ENCODE measurements at regions not wholly inside any gene's neighbourhood (a gene's known extent, or its start where the extent isn't known, plus 50 kb on each side); places are given as distances from the start of the nearest gene placed in this dataset.

GRCh38 chr4:62528874-62529273, 1328.7 kb downstream of the ADGRL3 start:
- TF ChIP-seq CTCF (conservative IDR thresholded peaks at IDR 0.05) = peak; percentile 31
- Histone ChIP-seq H3K27ac (ENCODE audit: low read depth, low read length) (no peak overlapping the region), H3K4me1 (ENCODE audit: control insufficient read depth, insufficient read depth, low read length) (peaks cover 14% of the 10 kb centered on the region), H3K27me3 (ENCODE audit: control insufficient read depth, insufficient read depth, low read length, poor library complexity, severe bottlenecking) (no peaks in the 10 kb centered on the region), H3K9ac (ENCODE audit: extremely low read depth, low read length, poor library complexity, severe bottlenecking) (peak overlapping the region; percentile 42), H3K9me3 (ENCODE audit: control insufficient read depth, low read length) (peaks cover 38% of the 10 kb centered on the region), H3K36me3 (ENCODE audit: control insufficient read depth, insufficient read depth, low read length) (no peaks in the 10 kb centered on the region), H3K4me3 (ENCODE audit: low read length) (peak overlapping the region; percentile 48)
- DNase-seq = no peak
- Mint-ChIP-seq H3K4me1 (peaks cover 30% of the 10 kb centered on the region), H3K27me3 (ENCODE audit: insufficient read depth) (peaks cover 10% of the 10 kb centered on the region), H3K4me3 (peak overlapping the region; percentile 6), H3K9me3 (peaks cover 35% of the 10 kb centered on the region), H3K27ac (peak overlapping the region; percentile 68), H3K36me3 (ENCODE audit: low read depth) (peaks cover 19% of the 10 kb centered on the region)
- 50 to 68% methylated on average over 2 of the region's 2 CpGs for WGBS, 2 experiments (ENCODE audit: insufficient coverage in 1 of 2, insufficient read length in 1 of 2)

GRCh38 chr4:62526671-62527070, 1326.5 kb downstream of the ADGRL3 start:
- H3K27me3 Mint-ChIP-seq (ENCODE audit: insufficient read depth) = peaks cover 10% of the 10 kb centered on the region
- no peak overlapping the region for H3K4me3 Mint-ChIP-seq
- H3K27me3 ChIP-seq (ENCODE audit: control insufficient read depth, insufficient read depth, low read length, poor library complexity, severe bottlenecking) = no peaks in the 10 kb centered on the region
- peaks cover 25% of the 10 kb centered on the region for H3K4me1 Mint-ChIP-seq
- H3K4me3 ChIP-seq (ENCODE audit: low read length) = peak overlapping the region; percentile 39
- peaks cover 53% of the 10 kb centered on the region for H3K9me3 ChIP-seq (ENCODE audit: control insufficient read depth, low read length)
- TF ChIP-seq CTCF (conservative IDR thresholded peaks at IDR 0.05) = no peak
- no peak for DNase-seq
- peaks cover 45% of the 10 kb centered on the region for H3K9me3 Mint-ChIP-seq
- H3K27ac ChIP-seq (ENCODE audit: low read depth, low read length) = no peak overlapping the region
- H3K36me3 Mint-ChIP-seq (ENCODE audit: low read depth) = peaks cover 24% of the 10 kb centered on the region
- H3K36me3 ChIP-seq (ENCODE audit: control insufficient read depth, insufficient read depth, low read length) = no peaks in the 10 kb centered on the region
- 94 to 98% methylated on average over 11 to 12 of the region's 12 CpGs for WGBS, 2 experiments (ENCODE audit: insufficient coverage in 1 of 2, insufficient read length in 1 of 2)
- no peak overlapping the region for H3K9ac ChIP-seq (ENCODE audit: extremely low read depth, low read length, poor library complexity, severe bottlenecking)
- peaks cover 10% of the 10 kb centered on the region for H3K4me1 ChIP-seq (ENCODE audit: control insufficient read depth, insufficient read depth, low read length)
- no peak overlapping the region for H3K27ac Mint-ChIP-seq

- Mint-ChIP-seq H3K27ac (no peak overlapping the region), H3K4me1 (peaks cover 7% of the 10 kb centered on the region), H3K36me3 (ENCODE audit: low read depth) (peaks cover 24% of the 10 kb centered on the region), H3K4me3 (no peak overlapping the region), H3K27me3 (ENCODE audit: insufficient read depth) (peaks cover 11% of the 10 kb centered on the region), H3K9me3 (peaks cover 45% of the 10 kb centered on the region)
- H3K27ac ChIP-seq (ENCODE audit: low read depth, low read length) = no peak overlapping the region
- H3K9me3 ChIP-seq (ENCODE audit: control insufficient read depth, low read length) = peaks cover 53% of the 10 kb centered on the region
- H3K4me1 ChIP-seq (ENCODE audit: control insufficient read depth, insufficient read depth, low read length) = peaks cover 6% of the 10 kb centered on the region
- no peak overlapping the region for H3K4me3 ChIP-seq (ENCODE audit: low read length)
- H3K36me3 ChIP-seq (ENCODE audit: control insufficient read depth, insufficient read depth, low read length) = no peaks in the 10 kb centered on the region
- no peak overlapping the region for H3K9ac ChIP-seq (ENCODE audit: extremely low read depth, low read length, poor library complexity, severe bottlenecking)
- DNase-seq = no peak
- H3K27me3 ChIP-seq (ENCODE audit: control insufficient read depth, insufficient read depth, low read length, poor library complexity, severe bottlenecking) = no peaks in the 10 kb centered on the region
- TF ChIP-seq CTCF (conservative IDR thresholded peaks at IDR 0.05) = no peak
These were observed 1323.1 kb downstream of the ADGRL3 start for GRCh38 chr4:62523256-62523655.
